Stimulated activated CD8-positive, alpha-beta memory T cell treated with anti-CD3 and anti-CD28 coated beads, Interleukin-12 subunit alpha, Interleukin-12 subunit beta, amount 100 ng/mL, for 4 hours (primary cell): ENCODE measurements at regions not wholly inside any gene's neighbourhood (a gene's known extent, or its start where the extent isn't known, plus 50 kb on each side); places are given as distances from the start of the nearest gene placed in this dataset.

Experiments used
- DNase-seq: peaks from one replicate; pipeline ENCODE4 v3.0.0-alpha.2; 2020; ENCODE audit warnings: low read depth

DNA sequence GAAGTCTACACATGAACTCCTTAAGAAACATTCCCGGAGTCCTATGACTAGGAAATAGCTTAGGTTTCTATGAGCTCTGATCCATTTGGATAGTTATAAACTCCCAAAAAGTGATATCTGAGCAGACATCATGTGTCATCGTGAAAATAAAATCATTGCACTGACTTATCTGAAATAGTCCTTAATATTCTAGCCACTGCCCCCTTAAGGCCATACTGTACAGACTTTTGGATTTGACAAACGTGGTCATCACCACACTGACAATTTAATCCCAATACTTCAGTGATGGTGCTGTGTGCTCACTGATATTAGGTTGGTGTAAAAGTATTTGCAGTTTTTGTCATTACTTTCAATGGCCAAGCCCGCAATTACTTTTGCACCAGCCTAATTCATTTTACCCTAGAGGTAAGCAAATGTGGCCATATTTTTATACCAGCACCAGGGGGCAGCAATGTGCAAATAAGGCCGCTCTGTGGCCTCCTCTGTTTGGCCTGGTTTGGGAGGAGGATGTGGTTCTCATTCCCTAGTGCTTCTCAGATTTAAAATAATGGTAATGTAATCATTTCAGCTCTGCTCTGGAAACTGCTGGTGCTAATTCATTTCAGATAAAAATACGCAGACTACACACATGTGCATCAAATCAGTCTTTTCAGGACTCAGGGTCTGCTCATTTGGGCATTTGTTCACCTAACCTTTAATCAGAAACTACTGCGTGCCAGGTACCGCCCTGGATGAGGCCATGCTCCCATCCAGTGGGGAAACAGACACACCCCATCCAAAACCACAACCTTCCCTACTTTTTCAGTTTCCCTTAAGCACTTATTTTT is 196.4 kb upstream of the C1QTNF7 start:
- peak; percentile 29 for DNase-seq

DNA sequence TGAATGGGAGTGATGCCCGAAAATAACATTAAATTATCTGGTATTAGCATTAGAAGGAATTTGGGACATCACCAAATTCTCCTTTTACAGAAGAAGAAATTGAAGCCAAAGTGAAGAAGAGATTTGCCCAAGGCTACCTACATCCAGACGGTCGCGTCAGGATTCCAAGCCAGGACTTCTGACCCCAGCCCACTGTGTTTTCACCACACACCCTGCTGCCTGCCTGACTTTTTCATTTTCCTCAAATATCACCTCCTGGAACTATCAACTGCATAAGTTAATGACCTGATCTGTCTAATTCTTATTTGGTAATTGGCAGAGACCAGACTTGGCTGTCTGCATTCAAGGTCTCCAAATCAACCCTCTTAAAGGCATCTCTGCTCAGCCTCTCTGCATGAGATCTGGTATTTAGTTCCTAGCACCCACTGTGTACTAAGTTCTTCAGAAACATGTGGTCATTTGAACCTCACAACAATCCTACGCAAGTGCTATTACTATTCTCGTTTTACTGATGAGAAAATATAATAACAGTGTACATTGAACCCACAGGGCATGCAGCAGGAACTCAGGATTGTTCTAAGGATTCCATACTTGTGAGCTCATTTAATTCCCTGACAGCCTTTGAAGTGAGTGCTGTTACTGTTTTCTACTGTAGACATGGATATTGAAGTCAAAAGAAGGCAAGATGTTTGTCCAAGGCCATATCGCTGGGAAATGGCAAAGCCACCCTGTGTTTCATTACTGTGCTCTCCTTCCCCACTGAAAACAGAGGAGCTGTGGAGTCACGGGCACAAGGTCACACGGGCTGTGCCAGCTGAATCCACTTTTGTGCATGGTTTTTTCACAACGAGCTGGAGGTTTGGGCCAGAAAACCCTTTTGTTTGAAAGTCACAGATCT is 195.2 kb upstream of the C1QTNF7 start:
- no peak for DNase-seq

DNA sequence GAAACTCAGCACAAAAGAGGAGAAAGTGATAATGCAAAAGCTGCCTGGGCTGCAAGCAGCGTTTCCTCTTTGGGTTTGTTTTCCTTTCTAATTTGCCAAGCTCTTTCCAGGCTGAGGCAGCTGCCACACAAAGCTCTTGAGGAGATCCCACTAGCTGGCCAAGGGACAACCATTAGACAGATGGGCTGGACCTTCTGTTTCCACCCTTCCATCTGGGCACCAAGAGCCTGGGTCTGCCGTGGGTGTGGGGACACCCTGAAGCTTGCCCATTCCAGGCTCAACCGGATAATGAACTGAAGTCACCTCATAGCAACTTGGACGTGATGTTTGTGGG is 194.6 kb upstream of the C1QTNF7 start:
- DNase-seq, result no peak

DNA sequence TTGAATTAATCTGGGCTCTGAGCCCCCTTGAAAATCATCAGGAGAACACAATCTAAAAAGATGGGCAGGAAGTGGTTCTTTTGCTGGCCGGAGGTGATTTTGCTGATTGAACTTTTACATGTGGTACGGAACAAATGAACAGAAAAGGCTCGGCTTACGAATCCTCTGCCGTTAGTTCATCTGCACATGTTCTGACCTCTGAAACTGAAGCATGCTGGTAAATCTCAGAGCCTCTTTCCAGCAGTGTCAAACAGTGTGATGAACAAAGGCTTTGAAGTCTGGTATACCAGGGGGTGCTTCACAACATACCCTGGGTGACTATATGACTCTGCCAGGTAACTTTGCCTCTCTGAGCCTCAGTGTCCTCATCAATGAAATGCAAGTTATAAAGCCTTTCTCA is 194.2 kb upstream of the C1QTNF7 start:
- DNase-seq, result no peak

DNA sequence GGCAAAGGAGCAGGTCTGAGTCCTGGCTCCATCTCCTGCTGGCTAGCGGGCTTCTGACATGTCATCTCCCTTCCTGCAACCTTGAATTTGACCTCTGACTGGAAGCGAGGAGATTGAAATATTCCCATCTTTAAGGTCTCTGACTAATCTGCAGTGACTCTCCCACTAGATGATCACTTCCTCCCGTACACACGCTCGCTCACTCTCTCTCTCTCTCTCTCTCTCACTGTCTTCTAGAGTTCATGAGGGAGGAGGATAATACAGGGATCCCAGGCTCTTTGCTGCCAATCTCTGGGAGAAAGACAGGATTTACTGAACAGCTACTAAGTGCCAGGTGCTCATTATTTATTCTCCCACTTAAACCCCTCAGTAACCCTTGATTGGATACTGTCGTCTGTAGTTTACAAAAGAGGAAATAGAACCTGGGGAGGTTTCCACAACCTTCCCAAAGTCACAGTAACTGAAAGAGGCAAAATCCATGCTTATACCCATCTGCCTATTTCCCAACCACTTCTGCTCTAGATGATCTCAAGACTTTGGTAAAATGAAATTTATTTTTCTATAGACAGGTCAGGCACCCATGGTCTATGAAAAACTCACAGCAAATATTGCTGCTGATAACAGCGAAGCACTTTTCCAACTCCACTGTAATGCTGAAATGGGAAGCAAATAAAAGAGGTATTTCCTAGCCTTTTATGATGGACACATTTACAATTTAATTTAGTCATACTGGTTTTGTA is 193.5 kb upstream of the C1QTNF7 start:
- no peak for DNase-seq

- no peak for DNase-seq
These were observed 193.0 kb upstream of the C1QTNF7 start for GRCh38 chr4:15234856-15235126.

DNA sequence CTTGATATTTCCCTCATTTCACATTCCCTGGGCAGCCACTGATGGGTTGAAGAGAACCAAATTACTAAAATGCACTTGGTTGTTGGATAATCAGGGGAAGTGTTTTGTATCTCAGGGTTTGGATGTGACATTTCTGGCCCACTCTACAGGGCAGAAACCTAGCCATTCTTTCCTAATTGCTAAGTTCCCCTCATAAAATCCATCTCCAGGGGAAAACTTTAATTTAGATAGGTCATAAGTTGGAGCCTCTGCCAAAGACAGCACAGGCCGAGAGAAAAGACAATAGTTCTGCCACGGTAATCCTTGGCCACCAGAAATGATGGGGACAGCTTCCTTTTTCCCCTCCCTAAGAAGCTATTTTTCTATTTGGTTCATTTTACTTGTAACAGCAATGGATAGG is 192.7 kb upstream of the C1QTNF7 start:
- no peak for DNase-seq

DNA sequence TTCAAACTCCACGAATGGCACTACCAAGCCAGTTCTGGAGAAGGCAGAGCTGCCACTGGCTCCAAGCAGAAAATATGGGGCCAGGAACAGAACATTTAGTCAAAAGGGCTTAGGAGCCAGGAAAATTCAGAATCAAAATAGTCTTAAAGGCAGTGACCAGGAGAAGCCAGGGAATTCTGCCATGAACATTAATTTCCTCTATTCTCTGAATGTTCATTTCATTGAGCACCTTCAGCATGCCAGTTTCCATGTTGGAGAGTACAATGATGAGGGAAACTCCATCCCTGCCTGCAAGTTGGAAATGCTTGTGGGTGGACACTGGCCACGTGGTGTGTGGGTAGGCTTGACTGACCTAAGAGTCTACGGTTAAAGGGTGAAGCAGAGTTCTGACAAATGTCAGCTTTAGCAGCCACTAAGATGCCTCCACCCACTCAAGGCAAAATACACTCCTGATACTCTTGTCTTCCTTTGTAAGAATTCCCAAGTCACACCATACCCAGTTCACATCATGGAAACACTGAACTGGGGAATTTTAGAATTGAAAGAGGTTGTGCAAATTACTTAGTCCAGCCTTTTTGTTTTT is 190.1 kb upstream of the C1QTNF7 start:
- DNase-seq, result no peak

- DNase-seq, result no peak
These were observed 189.1 kb upstream of the C1QTNF7 start for GRCh38 chr4:15238720-15239119.

- DNase-seq, result no peak
These were observed 188.0 kb upstream of the C1QTNF7 start for GRCh38 chr4:15239866-15240265.

DNA sequence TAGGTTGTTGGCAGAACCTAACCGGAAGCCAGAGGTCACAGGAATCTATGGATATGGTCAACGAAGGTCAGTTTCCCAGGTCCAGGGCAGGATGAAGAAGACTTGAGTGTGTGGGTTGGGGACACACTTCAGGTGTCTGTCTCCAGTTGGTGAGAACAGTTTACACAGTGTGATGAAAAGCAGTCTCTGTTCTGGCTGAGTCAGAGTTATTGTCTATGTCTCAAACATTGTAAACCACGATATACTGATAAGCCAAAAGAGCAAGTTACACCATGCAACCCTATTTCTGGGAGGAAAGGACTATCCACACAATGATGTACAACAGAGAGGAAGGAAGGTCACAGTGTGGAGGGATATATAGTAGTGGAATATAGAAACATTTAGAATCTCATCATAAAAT is 187.1 kb upstream of the C1QTNF7 start:
- no peak for DNase-seq

DNA sequence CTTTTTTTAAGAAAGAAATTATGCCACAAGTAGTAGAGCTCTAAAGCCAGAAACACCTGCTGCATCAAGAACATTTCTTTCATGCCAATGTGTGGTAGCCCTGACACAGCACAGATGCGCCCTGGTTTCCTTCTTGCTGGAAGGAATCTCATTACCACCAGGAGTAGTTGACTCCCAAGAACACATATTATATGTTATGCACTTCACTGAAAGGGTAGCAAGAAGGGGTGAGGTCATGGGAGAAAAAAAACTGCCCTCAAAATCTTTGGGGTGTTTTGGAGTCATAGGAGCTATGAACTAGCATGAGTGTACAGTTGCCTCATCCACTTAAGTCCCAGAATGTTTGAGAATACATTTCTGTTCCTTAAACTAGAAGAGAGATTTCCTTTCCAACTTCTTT is 185.8 kb upstream of the C1QTNF7 start:
- DNase-seq, result no peak

DNA sequence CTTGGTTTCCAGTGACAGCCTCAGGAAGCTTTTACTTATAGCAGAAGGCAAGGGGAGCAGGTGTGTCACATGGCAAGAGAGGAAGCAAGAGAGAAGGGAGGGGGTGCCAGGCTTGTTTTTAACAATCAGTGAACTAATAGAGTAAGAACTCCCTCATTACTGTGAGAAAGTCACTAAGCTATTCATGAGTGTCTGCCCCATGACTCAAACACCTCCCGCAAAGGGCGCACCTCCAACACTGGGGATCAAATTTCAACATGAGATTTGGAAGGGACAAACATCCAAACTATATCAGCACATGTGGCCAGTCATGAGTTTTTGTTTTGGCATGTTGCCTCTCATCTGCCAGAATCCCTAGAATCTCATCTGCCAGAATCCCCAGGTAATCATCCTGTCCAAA is 183.5 kb upstream of the C1QTNF7 start:
- DNase-seq, result no peak

- no peak for DNase-seq
These were observed 182.8 kb upstream of the C1QTNF7 start for GRCh38 chr4:15245006-15245530.

DNA sequence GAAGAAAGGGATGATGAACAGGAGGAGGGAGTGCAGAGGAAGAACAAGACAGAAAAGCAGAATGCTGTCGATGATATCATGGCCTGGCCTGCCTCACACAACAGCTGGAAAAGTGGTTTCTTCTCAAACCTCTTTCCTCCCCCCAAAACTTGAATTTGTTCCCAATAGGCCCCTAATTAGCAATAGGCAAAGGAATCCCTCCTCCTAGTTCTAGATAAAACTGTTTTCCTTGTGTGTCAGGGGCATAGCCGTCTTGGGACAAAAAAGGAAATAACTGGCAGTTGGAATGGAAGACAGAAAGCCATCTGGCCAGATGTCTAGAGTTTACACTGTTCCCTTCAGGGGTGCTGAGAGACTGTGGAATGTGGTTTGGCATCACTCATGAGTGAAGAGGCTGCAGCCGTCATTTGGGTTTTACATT is 177.8 kb upstream of the C1QTNF7 start:
- DNase-seq, result no peak

DNA sequence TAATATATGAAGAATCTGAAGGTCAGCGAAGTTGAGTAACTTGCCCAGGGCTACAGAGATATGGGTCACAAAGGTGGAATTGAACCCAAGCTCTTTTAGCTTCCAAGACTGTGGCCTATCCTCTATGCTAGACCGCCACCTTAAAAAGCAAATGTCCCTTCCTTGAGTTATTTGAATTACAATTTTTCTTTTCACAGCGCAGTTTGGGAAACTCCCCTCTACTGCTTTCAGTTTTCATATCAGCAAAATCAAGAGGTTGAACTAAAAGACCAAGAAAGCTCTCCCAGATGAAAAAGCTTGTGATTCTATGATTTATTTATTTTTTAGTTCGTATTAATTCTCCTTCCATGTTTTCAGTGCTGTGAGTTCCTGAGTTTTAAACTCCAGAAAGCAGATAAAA is 174.5 kb upstream of the C1QTNF7 start:
- no peak for DNase-seq

DNA sequence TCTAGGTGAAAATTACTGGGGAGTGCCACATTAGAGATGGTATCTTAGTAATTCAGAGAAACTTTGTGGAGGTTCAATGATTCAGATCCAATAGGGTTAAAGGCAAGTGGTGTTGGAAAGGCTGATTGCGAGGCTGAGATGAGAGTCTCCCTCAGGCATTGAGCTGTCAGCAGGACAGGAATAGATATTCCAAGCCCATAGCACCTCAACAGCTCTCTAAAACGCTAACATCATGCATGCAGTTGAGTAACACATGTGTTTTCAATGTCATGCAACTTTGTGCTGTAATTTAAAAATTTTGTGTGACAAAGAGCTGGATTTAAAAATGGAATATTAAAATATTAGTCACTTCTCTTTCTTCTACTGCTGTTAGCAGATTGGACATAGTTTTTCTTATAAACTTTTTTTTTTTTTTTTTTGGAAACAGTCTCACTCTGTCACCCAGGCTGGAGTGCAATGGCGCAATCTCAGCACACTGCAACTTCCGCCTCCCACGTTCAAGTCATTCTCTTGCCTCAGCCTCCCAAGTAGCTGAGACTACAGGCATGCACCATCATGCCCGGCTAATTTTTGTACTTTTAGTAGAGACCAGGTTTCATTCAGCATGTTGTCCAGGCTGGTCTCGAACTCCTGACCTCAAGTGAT is 173.5 kb upstream of the C1QTNF7 start:
- DNase-seq, result no peak

- no peak for DNase-seq
These were observed 172.3 kb upstream of the C1QTNF7 start for GRCh38 chr4:15255537-15255936.

DNA sequence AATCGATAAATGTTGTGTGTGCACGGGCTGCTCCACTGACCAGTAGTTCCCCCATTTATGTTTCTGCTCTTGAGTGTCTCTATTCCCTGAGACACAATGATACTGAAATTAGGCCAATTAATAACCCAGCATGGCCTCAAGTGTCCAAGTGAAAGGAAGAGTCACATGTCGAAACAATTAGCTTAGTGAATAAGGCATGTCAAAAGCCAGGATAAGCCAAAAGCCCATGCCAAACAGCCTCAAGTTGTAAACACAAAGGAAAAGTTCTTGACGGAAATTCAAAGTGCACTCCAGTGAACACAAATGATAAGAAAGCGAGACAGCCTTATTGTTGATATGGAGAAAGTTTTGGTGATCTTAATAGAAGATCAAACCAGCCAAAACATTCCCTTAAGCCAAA is 167.1 kb upstream of the C1QTNF7 start:
- DNase-seq, result no peak

GRCh38 chr4:15262396-15262795 is 165.4 kb upstream of the C1QTNF7 start:
- DNase-seq, result no peak

GRCh38 chr4:15270201-15270600 is 157.6 kb upstream of the C1QTNF7 start:
- no peak for DNase-seq

DNA sequence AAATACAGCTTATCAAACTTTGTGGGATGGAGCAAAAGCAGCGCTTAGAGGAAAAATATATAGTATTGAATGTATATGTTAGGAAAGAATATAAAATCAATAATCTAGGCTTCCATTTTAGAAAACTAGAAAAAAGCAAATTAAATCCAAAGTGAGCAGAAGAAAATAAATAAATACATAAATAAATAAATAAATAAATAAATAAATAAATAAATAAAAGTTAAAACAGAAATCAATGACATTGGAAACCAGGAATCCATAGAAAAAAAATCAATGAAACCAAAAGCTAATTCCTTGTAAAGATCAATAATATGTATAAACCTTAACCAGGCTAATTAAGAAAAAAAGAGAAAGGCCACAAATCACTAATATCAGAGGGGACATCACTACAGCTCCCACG is 141.8 kb upstream of the C1QTNF7 start:
- DNase-seq, result no peak
